HG03135 (cell line): ENCODE measurements at regions not wholly inside any gene's neighbourhood (a gene's known extent, or its start where the extent isn't known, plus 50 kb on each side); places are given as distances from the start of the nearest gene placed in this dataset.

Source experiments
- ATAC-seq: cut with Tn5 transposase; IDR thresholded peaks from one replicate; pipeline ENCODE4 v1.9.1; 2021; ENCODE audit warnings: mild to moderate bottlenecking, moderate library complexity; ENCODE audit not compliant: unreplicated experiment

- ATAC-seq = no peak
These were observed 343.4 kb downstream of the PLPP3 start for GRCh38 chr1:56235909-56236510.

- ATAC-seq = no peak
These were observed 350.2 kb downstream of the PLPP3 start for GRCh38 chr1:56229186-56229585.

- no peak for ATAC-seq
These were observed 351.5 kb downstream of the PLPP3 start for GRCh38 chr1:56227886-56228285.

GRCh38 chr1:56227401-56227800 is 352.0 kb downstream of the PLPP3 start:
- no peak for ATAC-seq

- ATAC-seq = no peak
These were observed 353.2 kb downstream of the PLPP3 start for GRCh38 chr1:56225964-56226815.

- ATAC-seq = no peak
These were observed 355.4 kb downstream of the PLPP3 start for GRCh38 chr1:56223968-56224367.

GRCh38 chr1:56222914-56223540 is 356.3 kb downstream of the PLPP3 start:
- no peak for ATAC-seq

- no peak for ATAC-seq
These were observed 359.3 kb downstream of the PLPP3 start for GRCh38 chr1:56220021-56220420.

- ATAC-seq = no peak
These were observed 361.3 kb downstream of the PLPP3 start for GRCh38 chr1:56218023-56218422.

- no peak for ATAC-seq
These were observed 363.1 kb downstream of the PLPP3 start for GRCh38 chr1:56216218-56216617.

- ATAC-seq = no peak
These were observed 363.6 kb downstream of the PLPP3 start for GRCh38 chr1:56215771-56216170.

GRCh38 chr1:56215086-56215485 is 364.3 kb downstream of the PLPP3 start:
- no peak for ATAC-seq

GRCh38 chr1:56213068-56213467 is 366.3 kb downstream of the PLPP3 start:
- ATAC-seq = no peak

GRCh38 chr1:56212143-56212542 is 367.2 kb downstream of the PLPP3 start:
- ATAC-seq = no peak

- no peak for ATAC-seq
These were observed 373.0 kb downstream of the PLPP3 start for GRCh38 chr1:56206391-56206790.

GRCh38 chr1:56204206-56204605 is 375.2 kb downstream of the PLPP3 start:
- no peak for ATAC-seq

GRCh38 chr1:56202796-56203492 is 376.4 kb downstream of the PLPP3 start:
- no peak for ATAC-seq

GRCh38 chr1:56202186-56202585 is 377.2 kb downstream of the PLPP3 start:
- ATAC-seq = no peak

GRCh38 chr1:56200896-56201295 is 378.5 kb downstream of the PLPP3 start:
- ATAC-seq = no peak

- ATAC-seq = no peak
These were observed 378.9 kb downstream of the PLPP3 start for GRCh38 chr1:56200442-56200841.

- ATAC-seq = no peak
These were observed 379.4 kb downstream of the PLPP3 start for GRCh38 chr1:56199956-56200355.
